SHP77 treated with DMSO at 0.1 percent for 48 hours (cell line): ENCODE measurements at regions not wholly inside any gene's neighbourhood (a gene's known extent, or its start where the extent isn't known, plus 50 kb on each side); places are given as distances from the start of the nearest gene placed in this dataset.

Source experiments
- DNase-seq: peaks from one replicate; lab custom pipeline; 2025; lab: John Stamatoyannopoulos, UW

- no peak for DNase-seq
Measured at GRCh38 chr19:34109596-34109995, 62.7 kb upstream of the LSM14A start.

- no peak for DNase-seq
Measured at GRCh38 chr19:34118879-34119748, 53.2 kb upstream of the LSM14A start.

- DNase-seq, result no peak
Measured at GRCh38 chr19:34120141-34120540, 52.2 kb upstream of the LSM14A start.

- DNase-seq, result no peak
Measured at GRCh38 chr19:34120846-34121639, 51.3 kb upstream of the LSM14A start.
